ENCODE measurements at regions not wholly inside any gene's neighbourhood (a gene's known extent, or its start where the extent isn't known, plus 50 kb on each side); places are given as distances from the start of the nearest gene placed in this dataset.

GRCh38 chr10:31081937-31082840 lies 50.5 kb upstream of the ZNF438 start:
- TF ChIP-seq CTCF (IDR thresholded peaks at IDR 0.05; ENCODE audit: insufficient read depth, low read length, poor library complexity, severe bottlenecking) (no peak), EZH2phosphoT487 (conservative IDR thresholded peaks at IDR 0.05; ENCODE audit: low read length) (no peak)

Measured in SU-DHL-6 (cell line).